ENCODE measurements at regions not wholly inside any gene's neighbourhood (a gene's known extent, or its start where the extent isn't known, plus 50 kb on each side); places are given as distances from the start of the nearest gene placed in this dataset.
A peak's percentile ranks its signal among the peaks of the same experiment; 100 is the strongest.
"Not testable (repeated sequence)": the region's sequence is repeated elsewhere in the genome, so short reads cannot be mapped to it uniquely, and the experiment has no call there.

- H3K4me1 ChIP-seq: no peaks in the 10 kb centered on the region
- no peaks in the 10 kb centered on the region for H3K9me3 ChIP-seq
- H3K36me3 ChIP-seq: no peaks in the 10 kb centered on the region
- H3K27me3 ChIP-seq: no peaks in the 10 kb centered on the region
- no peak overlapping the region for H3K27ac ChIP-seq
- no peak for DNase-seq
- no peak overlapping the region for H3K4me3 ChIP-seq
- TF ChIP-seq POLR2A (IDR thresholded peaks at IDR 0.05): no peak
- TF ChIP-seq CTCF (IDR thresholded peaks at IDR 0.05): no peak
These were observed 426.8 kb upstream of the SLITRK5 start for GRCh38 chr13:87244256-87244890.

- H3K4me1 ChIP-seq, H3K27ac ChIP-seq, DNase-seq, H3K36me3 ChIP-seq, H3K9me3 ChIP-seq, H3K27me3 ChIP-seq, H3K4me3 ChIP-seq: not testable (repeated sequence)
These were observed 421.3 kb upstream of the SLITRK5 start for GRCh38 chr13:87249847-87250246.

- no peaks in the 10 kb centered on the region for H3K9me3 ChIP-seq
- no peak for DNase-seq
- no peaks in the 10 kb centered on the region for H3K36me3 ChIP-seq
- no peaks in the 10 kb centered on the region for H3K4me1 ChIP-seq
- H3K27me3 ChIP-seq: no peaks in the 10 kb centered on the region
- TF ChIP-seq CTCF (IDR thresholded peaks at IDR 0.05) (no peak), POLR2A (IDR thresholded peaks at IDR 0.05) (no peak)
- no peak overlapping the region for H3K4me3 ChIP-seq
- no peak overlapping the region for H3K27ac ChIP-seq
These were observed 415.8 kb upstream of the SLITRK5 start for GRCh38 chr13:87255394-87255793.

- TF ChIP-seq POLR2A (IDR thresholded peaks at IDR 0.05) (no peak), CTCF (IDR thresholded peaks at IDR 0.05) (no peak)
- Histone ChIP-seq H3K9me3 (no peaks in the 10 kb centered on the region), H3K27me3 (no peaks in the 10 kb centered on the region), H3K36me3 (no peaks in the 10 kb centered on the region), H3K27ac (no peak overlapping the region), H3K4me3 (no peak overlapping the region), H3K4me1 (no peaks in the 10 kb centered on the region)
- DNase-seq: no peak
These were observed 411.6 kb upstream of the SLITRK5 start for GRCh38 chr13:87259479-87260083.

- no peak overlapping the region for H3K27ac ChIP-seq
- H3K4me1 ChIP-seq: no peaks in the 10 kb centered on the region
- peak in 1 of 3 donors; percentile 52 for DNase-seq
- no peaks in the 10 kb centered on the region for H3K36me3 ChIP-seq
- no peaks in the 10 kb centered on the region for H3K9me3 ChIP-seq
- no peak overlapping the region for H3K4me3 ChIP-seq
- H3K27me3 ChIP-seq: no peaks in the 10 kb centered on the region
- TF ChIP-seq POLR2A (IDR thresholded peaks at IDR 0.05) (no peak), CTCF (IDR thresholded peaks at IDR 0.05) (peak in 3 of 6 experiments; percentile 40 to 49 (median 47))
These were observed 396.9 kb upstream of the SLITRK5 start for GRCh38 chr13:87274209-87274819.

- no peaks in the 10 kb centered on the region for H3K27me3 ChIP-seq
- no peaks in the 10 kb centered on the region for H3K36me3 ChIP-seq
- H3K4me1 ChIP-seq: no peaks in the 10 kb centered on the region
- no peak overlapping the region for H3K4me3 ChIP-seq
- no peak overlapping the region for H3K27ac ChIP-seq
- no peak for TF ChIP-seq POLR2A (IDR thresholded peaks at IDR 0.05)
- no peak for TF ChIP-seq CTCF (IDR thresholded peaks at IDR 0.05)
- DNase-seq: no peak
- H3K9me3 ChIP-seq: no peaks in the 10 kb centered on the region
These were observed 391.0 kb upstream of the SLITRK5 start for GRCh38 chr13:87280139-87280538.
